IPS DF 4.7 (cell line): ENCODE measurements at regions not wholly inside any gene's neighbourhood (a gene's known extent, or its start where the extent isn't known, plus 50 kb on each side); places are given as distances from the start of the nearest gene placed in this dataset.

Experiments
- DNase-seq: peaks from one replicate; pipeline ENCODE4 v3.0.0-alpha.2; 2013; ENCODE audit warnings: low spot score; ENCODE audit errors: extremely low read depth

- DNase-seq, result no peak
These were observed 305.9 kb downstream of the FGFR2 start for GRCh38 chr10:121292321-121292720.

DNA sequence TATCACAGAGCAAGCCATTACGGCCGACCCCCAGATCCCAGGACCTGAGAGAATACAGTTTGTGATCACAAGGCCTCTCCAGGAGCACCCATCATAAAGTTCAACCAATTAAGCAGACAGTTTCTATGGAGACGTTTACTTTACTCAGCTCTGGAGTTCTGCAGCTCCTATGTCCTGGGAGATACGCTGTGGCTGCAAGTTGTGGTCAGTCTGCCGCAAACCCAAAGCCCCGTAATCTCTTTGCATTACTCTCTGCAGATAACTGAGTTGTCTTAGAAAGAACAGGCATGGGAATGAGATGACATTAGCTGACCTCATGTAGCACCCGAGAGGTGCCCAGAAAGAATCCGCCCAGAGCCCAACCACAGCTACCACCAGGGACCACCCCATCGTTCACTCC is 305.1 kb downstream of the FGFR2 start:
- no peak for DNase-seq

GRCh38 chr10:121294630-121295029 is 303.6 kb downstream of the FGFR2 start:
- no peak for DNase-seq

GRCh38 chr10:121296378-121296777 is 301.9 kb downstream of the FGFR2 start:
- no peak for DNase-seq

- no peak for DNase-seq
These were observed 301.2 kb downstream of the FGFR2 start for GRCh38 chr10:121296881-121297585.

DNA sequence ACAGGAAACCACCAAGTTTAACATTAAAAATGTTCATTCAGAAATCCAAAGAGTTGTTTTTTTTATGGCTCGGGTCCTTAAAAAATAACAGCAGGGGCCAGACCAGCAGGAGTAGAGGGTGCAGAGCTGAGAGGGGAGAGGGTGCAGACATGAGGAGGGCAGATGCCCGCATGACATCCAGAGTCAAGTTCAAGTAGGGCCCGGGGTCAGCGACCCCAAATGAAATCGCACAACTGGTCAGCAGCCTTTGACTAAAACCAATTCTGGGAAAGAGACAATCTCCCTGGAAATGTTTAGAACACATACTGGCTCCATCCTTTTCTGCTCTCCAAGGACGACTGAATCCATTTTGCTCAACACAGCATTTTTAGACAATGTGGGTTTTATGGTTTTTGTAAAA is 297.5 kb downstream of the FGFR2 start:
- no peak for DNase-seq

DNA sequence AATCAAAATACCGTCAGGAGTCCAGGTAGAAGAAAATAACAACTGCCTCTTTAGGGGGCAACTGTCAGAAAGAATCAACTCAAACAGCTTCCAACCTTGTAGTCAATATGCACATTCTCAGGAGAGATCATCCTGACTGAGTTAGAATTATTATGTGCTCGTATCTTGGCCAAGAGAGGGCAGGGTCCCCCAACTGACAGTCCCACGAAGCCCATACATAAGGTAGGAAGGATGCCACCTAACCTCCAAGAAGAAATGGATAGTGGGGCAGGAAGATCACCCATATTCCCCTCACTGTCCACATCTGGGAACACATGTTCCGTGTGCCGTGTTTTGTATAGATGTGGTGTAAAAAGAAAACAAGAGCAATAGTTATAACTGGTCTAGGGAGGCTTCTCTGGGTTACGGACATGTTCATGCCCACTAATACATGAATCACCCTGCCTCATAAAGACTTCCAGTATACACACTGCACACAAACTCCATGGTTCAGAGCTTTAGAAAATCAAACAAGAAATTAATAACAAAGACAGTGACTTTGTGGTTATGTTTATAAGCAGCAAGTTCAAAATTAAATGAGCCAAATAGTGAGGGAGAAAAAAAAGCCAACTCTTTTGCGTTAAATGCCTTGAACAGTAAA is 295.6 kb downstream of the FGFR2 start:
- DNase-seq, result no peak

- no peak for DNase-seq
These were observed 294.9 kb downstream of the FGFR2 start for GRCh38 chr10:121303287-121303890.

DNA sequence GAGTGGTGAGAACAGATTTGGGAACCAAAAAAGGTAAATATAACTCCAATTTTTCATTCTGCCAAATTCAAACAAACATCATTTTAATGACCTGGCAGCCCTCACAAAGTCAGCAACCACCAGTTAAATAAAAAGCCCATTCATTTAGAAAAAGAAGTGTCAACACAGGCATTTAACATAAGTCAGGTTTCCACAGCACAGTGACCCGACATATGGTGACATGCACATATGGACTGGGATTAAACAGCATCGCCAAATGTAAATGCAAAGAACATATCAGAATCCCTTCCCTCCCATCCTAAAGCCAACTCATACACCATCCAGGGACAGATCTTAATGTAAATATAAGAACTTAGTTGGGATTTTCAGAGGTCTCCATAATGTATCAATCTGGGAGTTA is 293.2 kb downstream of the FGFR2 start:
- DNase-seq, result no peak

DNA sequence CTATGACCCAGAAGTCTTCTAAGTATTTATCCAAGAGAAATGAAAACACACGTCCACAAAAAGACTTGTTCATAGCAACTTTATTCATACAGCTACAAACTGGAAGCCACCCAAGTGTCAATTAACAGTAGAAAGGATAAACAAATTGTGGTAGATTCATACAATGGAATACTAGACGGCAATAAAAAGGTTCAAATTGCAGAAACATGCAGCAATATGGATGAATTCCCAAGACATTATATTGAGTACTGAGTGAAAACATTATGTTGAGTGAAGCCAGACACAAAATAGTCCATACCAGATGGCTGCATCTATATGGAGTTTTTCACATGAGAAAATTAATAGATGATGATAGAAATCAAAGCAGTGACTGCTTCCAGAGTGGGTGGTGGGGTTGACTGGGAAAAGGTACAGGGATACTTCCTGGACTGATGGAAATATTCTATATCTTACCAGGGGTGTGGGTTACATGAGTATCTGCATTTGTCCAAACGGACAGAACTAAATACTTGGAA is 292.0 kb downstream of the FGFR2 start:
- DNase-seq, result no peak

GRCh38 chr10:121307411-121307980 is 290.7 kb downstream of the FGFR2 start:
- DNase-seq, result no peak

- no peak for DNase-seq
These were observed 290.2 kb downstream of the FGFR2 start for GRCh38 chr10:121308020-121308419.

- no peak for DNase-seq
These were observed 289.1 kb downstream of the FGFR2 start for GRCh38 chr10:121309164-121309563.

- DNase-seq, result no peak
These were observed 288.0 kb downstream of the FGFR2 start for GRCh38 chr10:121310151-121310711.

DNA sequence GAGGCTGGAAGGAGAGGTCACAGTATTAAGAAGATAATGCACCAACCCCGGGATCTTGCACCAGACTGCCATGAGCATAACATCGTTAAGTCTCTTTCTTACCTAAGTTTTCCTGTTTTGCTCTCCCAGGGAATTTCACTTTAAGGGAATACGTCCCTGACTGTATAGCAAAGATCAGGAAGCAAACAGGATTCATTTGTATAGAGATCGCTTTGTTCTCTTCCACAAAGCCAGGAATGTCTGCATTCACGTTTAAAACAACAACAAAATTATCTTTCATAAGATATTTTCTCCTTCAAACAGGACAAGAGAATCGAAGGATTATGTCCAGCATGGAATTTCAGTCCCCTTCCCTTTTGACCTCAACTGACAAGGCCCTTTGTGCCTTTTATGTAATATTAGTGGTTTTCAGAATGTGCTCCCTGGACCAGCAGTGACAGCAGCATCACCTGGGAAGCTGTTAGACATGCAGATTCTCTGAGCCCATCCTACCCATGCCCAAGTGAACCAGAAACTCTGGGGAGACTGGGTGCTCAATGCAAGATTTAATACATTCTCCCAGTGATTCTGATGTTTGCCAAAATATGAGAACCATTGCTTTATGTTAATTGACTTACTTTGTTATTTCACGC is 286.3 kb downstream of the FGFR2 start:
- DNase-seq, result no peak

- DNase-seq, result no peak
These were observed 285.7 kb downstream of the FGFR2 start for GRCh38 chr10:121312587-121312986.

GRCh38 chr10:121313119-121313875 is 284.9 kb downstream of the FGFR2 start:
- no peak for DNase-seq

DNA sequence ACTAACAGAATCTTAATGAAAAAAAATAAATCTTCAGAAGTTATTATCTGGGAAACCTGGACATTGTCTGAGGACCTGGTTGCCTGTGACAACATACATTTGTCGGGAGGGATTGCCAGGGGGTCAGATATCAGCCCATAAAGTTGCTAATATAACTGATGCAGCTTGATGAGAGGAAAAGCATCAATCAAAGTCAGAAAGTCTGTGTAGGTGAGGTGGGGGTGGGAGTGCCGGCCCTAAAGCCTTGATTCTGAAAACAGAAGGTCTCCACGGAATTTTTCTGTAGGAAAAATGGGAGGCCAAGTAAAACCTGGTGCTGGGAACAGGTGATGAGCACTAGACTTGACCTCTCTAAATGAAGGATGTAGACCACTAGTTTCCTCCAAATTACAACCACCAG is 281.8 kb downstream of the FGFR2 start:
- no peak for DNase-seq

- DNase-seq, result no peak
These were observed 280.9 kb downstream of the FGFR2 start for GRCh38 chr10:121317374-121317773.

DNA sequence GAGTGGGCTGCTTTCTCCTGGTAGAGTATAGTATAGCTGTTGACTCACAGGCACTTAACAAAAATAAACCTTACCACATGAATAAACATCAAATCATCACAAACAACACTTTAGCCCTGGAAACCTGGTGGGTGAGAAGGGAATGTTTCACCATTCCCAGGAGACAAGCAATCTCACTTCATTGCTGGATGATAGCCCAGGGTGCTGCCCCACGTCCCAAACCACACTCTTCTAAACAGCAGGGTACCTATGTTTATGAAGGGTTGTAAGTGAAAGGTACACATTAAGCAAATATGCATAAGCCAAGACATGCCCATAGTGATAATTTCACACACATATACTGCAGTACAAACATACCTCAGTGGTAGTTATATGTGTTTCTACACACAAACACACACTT is 276.2 kb downstream of the FGFR2 start:
- DNase-seq, result no peak

GRCh38 chr10:121322776-121323175 is 275.5 kb downstream of the FGFR2 start:
- no peak for DNase-seq
